GM12873 (cell line): ENCODE measurements at regions not wholly inside any gene's neighbourhood (a gene's known extent, or its start where the extent isn't known, plus 50 kb on each side); places are given as distances from the start of the nearest gene placed in this dataset.

Experiments used
- CTCF ChIP-seq: IDR thresholded peaks from 2 replicates; pipeline ENCODE4 v1.5.1; 2012; ENCODE audit warnings: low read depth, mild to moderate bottlenecking, moderate library complexity, low read length, control low read depth; ENCODE audit not compliant: insufficient read depth; ENCODE audit errors: missing control alignments

GRCh38 chr9:118567861-118568260, 801.4 kb downstream of the BRINP1 start:
- no peak for TF ChIP-seq CTCF

GRCh38 chr9:118568704-118569103, 800.5 kb downstream of the BRINP1 start:
- no peak for TF ChIP-seq CTCF

- TF ChIP-seq CTCF: no peak
These were observed 800.1 kb downstream of the BRINP1 start for GRCh38 chr9:118569148-118569547.

GRCh38 chr9:118570066-118570465, 799.2 kb downstream of the BRINP1 start:
- TF ChIP-seq CTCF: no peak

GRCh38 chr9:118575341-118576070, 793.7 kb downstream of the BRINP1 start:
- no peak for TF ChIP-seq CTCF

GRCh38 chr9:118577121-118577520, 792.1 kb downstream of the BRINP1 start:
- no peak for TF ChIP-seq CTCF

GRCh38 chr9:118578467-118578866, 790.8 kb downstream of the BRINP1 start:
- no peak for TF ChIP-seq CTCF

GRCh38 chr9:118583414-118583813, 785.8 kb downstream of the BRINP1 start:
- no peak for TF ChIP-seq CTCF
